H1 (cell line): ENCODE measurements at regions not wholly inside any gene's neighbourhood (a gene's known extent, or its start where the extent isn't known, plus 50 kb on each side); places are given as distances from the start of the nearest gene placed in this dataset.

Source experiments
- CTCF ChIA-PET: fragments of 300-600 bp; sonication (Branson Sonifier 250); formaldehyde crosslinking; loops from one replicate; lab custom pipeline; 2021; ENCODE audit not compliant: partially characterized antibody; lab: Charles Lee
- POLR2A ChIA-PET: fragments of 300-600 bp; sonication (Branson Sonifier 250); formaldehyde crosslinking; loops from one replicate; lab custom pipeline; 2021; ENCODE audit warnings: inconsistent platforms; ENCODE audit not compliant: partially characterized antibody; lab: Charles Lee
- DNase-seq, 2 experiments: peaks; one replicate each; pipeline versions ENCODE4 v3.0.0 to v3.0.0-alpha.2; 2010 to 2022; ENCODE audit warnings: low spot score in 2 of 2, low read depth in 1 of 2, mixed read lengths in 1 of 2
- FAIRE-seq: peaks from 2 replicates; lab custom pipeline; 2011; peaks lifted over from hg19 to GRCh38; lab: Jason Lieb, UNC
- H2AFZ ChIP-seq: 2 replicates; pipeline ENCODE4 v1.8.1; 2012; ENCODE audit warnings: low read length, inconsistent platforms
- H2AK5ac ChIP-seq: 2 replicates; pipeline ENCODE4 v1.6.1; 2013; ENCODE audit warnings: low read depth, low read length
- H2BK120ac ChIP-seq: replicated peaks from 2 replicates; pipeline ENCODE3; 2013; ENCODE audit warnings: low read depth, low read length, inconsistent platforms
- H2BK12ac ChIP-seq: 2 replicates; pipeline ENCODE4 v1.6.1; 2013; ENCODE audit warnings: low read depth, low read length
- H2BK15ac ChIP-seq: 2 replicates; pipeline ENCODE4 v1.6.1; 2013; ENCODE audit warnings: low read length
- H2BK20ac ChIP-seq: 2 replicates; pipeline ENCODE4 v1.6.1; 2013; ENCODE audit warnings: low read length
- H2BK5ac ChIP-seq: 2 replicates; pipeline ENCODE4 v1.6.1; 2013; ENCODE audit warnings: low read depth, low read length
- H3K14ac ChIP-seq: 2 replicates; pipeline ENCODE4 v1.6.1; 2013; ENCODE audit warnings: inconsistent platforms; ENCODE audit not compliant: insufficient read length
- H3K18ac ChIP-seq: 2 replicates; pipeline ENCODE4 v1.6.1; 2013; ENCODE audit warnings: low read length; ENCODE audit errors: extremely low read depth
- H3K23ac ChIP-seq: 2 replicates; pipeline ENCODE4 v1.6.1; 2013; ENCODE audit warnings: inconsistent platforms; ENCODE audit not compliant: insufficient read length
- H3K23me2 ChIP-seq: 2 replicates; pipeline ENCODE4 v1.6.1; 2013; ENCODE audit warnings: low read depth, low read length
- H3K27ac ChIP-seq: 2 replicates; pipeline ENCODE4 v1.6.1; 2011; ENCODE audit warnings: low read depth, low read length, inconsistent platforms
- H3K27me3 ChIP-seq, 4 experiments: replicated peaks in 1 of 4; 1 replicate in 1 of 4; 2 replicates in 3 of 4; pipeline versions ENCODE4 v1.6.1 to v1.8.1; 2011 to 2013; ENCODE audit warnings: low read length in 3 of 4, mild to moderate bottlenecking in 3 of 4, inconsistent platforms in 2 of 4, mixed read lengths in 2 of 4, moderate library complexity in 1 of 4; ENCODE audit not compliant: control insufficient read depth in 3 of 4, insufficient read depth in 3 of 4; ENCODE audit errors: extremely low read depth in 1 of 4
- H3K36me3 ChIP-seq, 4 experiments: 2 replicates each; pipeline versions ENCODE4 v1.6.1 to v1.8.1; 2011 to 2013; ENCODE audit warnings: mild to moderate bottlenecking in 4 of 4, low read length in 3 of 4, moderate library complexity in 2 of 4, control low read depth in 1 of 4, inconsistent platforms in 1 of 4; ENCODE audit not compliant: insufficient read depth in 4 of 4, control insufficient read depth in 2 of 4
- H3K4ac ChIP-seq: replicated peaks from 2 replicates; pipeline ENCODE3; 2013; ENCODE audit warnings: low read length, low read depth, mixed read lengths, inconsistent platforms; ENCODE audit not compliant: insufficient read length
- H3K4me1 ChIP-seq, 4 experiments: replicated peaks in 1 of 4; 1 replicate in 1 of 4; 2 replicates in 3 of 4; pipeline versions ENCODE4 v1.6.1 to v1.8.1; 2011 to 2013; ENCODE audit warnings: low read length in 3 of 4, inconsistent platforms in 2 of 4, mixed read lengths in 1 of 4; ENCODE audit not compliant: insufficient read depth in 4 of 4, control insufficient read depth in 3 of 4
- H3K4me2 ChIP-seq, 2 experiments: 2 replicates each; pipeline versions ENCODE4 v1.6.1 to v1.8.1; 2011 to 2013; ENCODE audit warnings: low read depth in 2 of 2, low read length in 2 of 2, control low read depth in 1 of 2, inconsistent platforms in 1 of 2, mild to moderate bottlenecking in 1 of 2; ENCODE audit not compliant: insufficient read depth in 1 of 2
- H3K4me3 ChIP-seq, 4 experiments: fragments of 200-600, 300-600 bp in 1 of 4; sonication (generic), shearing (Covaris generic), sonication (Bioruptor Twin) in 1 of 4; 2 replicates each; pipeline versions ENCODE4 v1.5.1 to v1.8.1; 2011 to 2016; ENCODE audit warnings: low read length in 4 of 4, low read depth in 3 of 4, control low read depth in 2 of 4, inconsistent platforms in 2 of 4, mild to moderate bottlenecking in 2 of 4, mixed read lengths in 1 of 4, moderate library complexity in 1 of 4; ENCODE audit not compliant: insufficient read depth in 2 of 4; ENCODE audit errors: extremely low read depth in 1 of 4
- H3K56ac ChIP-seq: replicated peaks from 2 replicates; pipeline ENCODE3; 2013; ENCODE audit warnings: low read depth, mild to moderate bottlenecking, mixed read lengths, low read length, inconsistent platforms; ENCODE audit not compliant: insufficient read length
- H3K79me1 ChIP-seq: 2 replicates; pipeline ENCODE4 v1.6.1; 2013; ENCODE audit warnings: low read depth, low read length, control low read depth
- H3K79me2 ChIP-seq, 2 experiments: 2 replicates each; pipeline versions ENCODE4 v1.6.1 to v1.8.1; 2012 to 2013; ENCODE audit warnings: low read length in 2 of 2, mild to moderate bottlenecking in 2 of 2, inconsistent platforms in 1 of 2; ENCODE audit not compliant: insufficient read depth in 2 of 2, control insufficient read depth in 1 of 2
- H3K9ac ChIP-seq, 4 experiments: replicated peaks in 1 of 4; 1 replicate in 1 of 4; 2 replicates in 3 of 4; pipeline versions ENCODE4 v1.6.1 to v1.8.1; 2011 to 2013; ENCODE audit warnings: low read depth in 3 of 4, low read length in 3 of 4, control low read depth in 2 of 4, mild to moderate bottlenecking in 2 of 4, moderate library complexity in 2 of 4, inconsistent platforms in 1 of 4; ENCODE audit errors: extremely low read depth in 1 of 4
- H3K9me3 ChIP-seq, 2 experiments: 2 replicates each; pipeline versions ENCODE4 v1.6.1 to v1.8.1; 2012 to 2013; ENCODE audit warnings: mild to moderate bottlenecking in 2 of 2, moderate library complexity in 2 of 2, control low read depth in 1 of 2, inconsistent platforms in 1 of 2, low read depth in 1 of 2, low read length in 1 of 2, mixed read lengths in 1 of 2; ENCODE audit not compliant: insufficient read depth in 2 of 2
- H4K20me1 ChIP-seq, 2 experiments: replicated peaks in 1 of 2; 2 replicates each; pipeline versions ENCODE3 to v1.8.1; 2011 to 2013; ENCODE audit warnings: inconsistent platforms in 2 of 2, low read length in 2 of 2, mild to moderate bottlenecking in 1 of 2; ENCODE audit not compliant: insufficient read depth in 2 of 2, control insufficient read depth in 1 of 2
- H4K5ac ChIP-seq: 2 replicates; pipeline ENCODE4 v1.6.1; 2013; ENCODE audit warnings: low read length, low read depth, mixed read lengths, inconsistent platforms; ENCODE audit not compliant: insufficient read length
- H4K8ac ChIP-seq: 2 replicates; pipeline ENCODE4 v1.8.0; 2013; ENCODE audit warnings: mild to moderate bottlenecking, moderate library complexity, low read length, inconsistent platforms; ENCODE audit not compliant: insufficient read depth; ENCODE audit errors: extremely low read depth
- H4K91ac ChIP-seq: replicated peaks from 2 replicates; pipeline ENCODE3; 2013; ENCODE audit warnings: low read length, mixed read lengths, inconsistent platforms; ENCODE audit not compliant: insufficient read length
- BCL11A ChIP-seq, 2 experiments: IDR thresholded peaks; one replicate each; pipeline ENCODE4 v1.6.1; 2011; ENCODE audit warnings: low read depth in 2 of 2, low read length in 2 of 2, mild to moderate bottlenecking in 2 of 2
- CBX8 ChIP-seq: fragments of 300-800, 300-1000 bp; sonication (generic); IDR thresholded peaks from 2 replicates; pipeline ENCODE4 v1.7.1; 2016; ENCODE audit warnings: low read depth, low read length, borderline replicate concordance
- CHD1 ChIP-seq: IDR thresholded peaks from 2 replicates; pipeline ENCODE4 v1.6.1; 2012; ENCODE audit warnings: low read depth, low read length, improper control_type of control experiment
- EZH2 ChIP-seq: fragments of 200-600 bp; sonication (generic); IDR thresholded peaks from 2 replicates; pipeline ENCODE4 v1.7.1; 2012; ENCODE audit warnings: low read depth, mild to moderate bottlenecking, moderate library complexity, low read length, inconsistent platforms; ENCODE audit not compliant: severe bottlenecking
- FOSL1 ChIP-seq: IDR thresholded peaks from 2 replicates; pipeline ENCODE4 v1.6.1; 2011; ENCODE audit warnings: mild to moderate bottlenecking, low read depth, low read length, moderate library complexity; ENCODE audit not compliant: insufficient read depth
- MAX ChIP-seq: IDR thresholded peaks from 2 replicates; pipeline ENCODE4 v1.6.1; 2012; ENCODE audit warnings: inconsistent platforms
- NANOG ChIP-seq: IDR thresholded peaks from 2 replicates; pipeline ENCODE4 v1.6.1; 2011; ENCODE audit warnings: low read length, low read depth, mild to moderate bottlenecking, inconsistent platforms; ENCODE audit not compliant: insufficient read depth, poor library complexity, severe bottlenecking
- NRF1 ChIP-seq: IDR thresholded peaks from 2 replicates; pipeline ENCODE4 v1.6.1; 2011; ENCODE audit warnings: mild to moderate bottlenecking, low read depth, low read length, improper control_type of control experiment
- POU5F1 ChIP-seq: IDR thresholded peaks from 2 replicates; pipeline ENCODE4 v1.6.1; 2011; ENCODE audit warnings: low read depth, mild to moderate bottlenecking, low read length, moderate library complexity
- SIRT6 ChIP-seq: IDR thresholded peaks from one replicate; pipeline ENCODE4 v1.7.1; 2012; ENCODE audit warnings: low read length, inconsistent platforms
- SIX5 ChIP-seq: IDR thresholded peaks from 2 replicates; pipeline ENCODE4 v1.6.1; 2011; ENCODE audit warnings: mild to moderate bottlenecking, low read depth, low read length
- SP1 ChIP-seq: IDR thresholded peaks from 2 replicates; pipeline ENCODE4 v1.6.1; 2011; ENCODE audit warnings: low read depth, low read length
- WGBS, 2 experiments: shearing (Covaris generic) in 1 of 2; methylation state at CpG; one replicate each; pipeline versions ENCODE4 v1.1.6 to v1.1.7; 2013 to 2015; ENCODE audit warnings: low lambda C conversion rate in 2 of 2, mixed read lengths in 2 of 2, inconsistent platforms in 1 of 2, low coverage in 1 of 2, missing lambda C conversion rate in 1 of 2; ENCODE audit not compliant: insufficient replicate concordance in 2 of 2, insufficient coverage in 1 of 2, insufficient read length in 1 of 2; ENCODE audit errors: extremely low coverage in 1 of 2, missing lambda C conversion rate in 1 of 2; 5-methylcytosine and 5-hydroxymethylcytosine counted together

DNA sequence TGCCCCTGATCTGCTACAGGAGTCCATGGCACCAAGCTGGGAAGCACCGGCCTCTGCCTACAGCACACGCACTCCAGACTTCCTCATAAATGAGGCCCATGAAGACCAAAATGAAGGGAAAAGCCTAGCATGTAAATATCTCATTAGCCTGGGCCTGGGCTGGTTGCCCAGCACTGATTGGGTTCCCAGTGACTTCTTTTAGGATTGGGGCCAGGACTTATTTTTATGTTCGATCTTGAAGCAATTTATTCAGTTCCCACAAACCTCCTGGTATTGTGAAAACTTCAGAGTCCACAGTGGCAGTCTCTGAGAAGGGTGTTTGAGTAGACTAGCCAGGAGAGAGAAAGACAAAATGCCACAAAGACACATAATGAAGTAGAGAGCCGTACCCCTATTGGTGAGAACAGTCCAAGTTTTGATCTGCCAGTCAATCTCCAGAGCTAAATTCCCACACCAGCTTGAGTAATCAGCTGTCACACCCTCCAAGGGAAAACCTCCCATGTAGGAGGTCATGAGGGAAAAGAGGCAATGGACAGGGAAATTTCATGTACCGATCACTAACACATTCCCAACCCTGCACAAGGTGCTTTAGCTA lies 78.2 kb downstream of the PHLDA1 start:
- Histone ChIP-seq H4K20me1 (no peaks in the 10 kb centered on the region), H3K4me1 (peaks cover 0 to 11% (median 5%) of the 10 kb centered on the region in 4 experiments; a peak in 3 of 7 replicates), H3K14ac (no peak overlapping the region), H3K23ac (no peak overlapping the region), H2BK20ac (peak overlapping the region; percentile 84), H2BK5ac (peak overlapping the region; percentile 15; the same call in 1 of the 2 replicates), H3K9ac (no peak overlapping the region), H3K23me2 (no peaks in the 10 kb centered on the region), H2BK12ac (peak overlapping the region; percentile 78; the same call in 1 of the 2 replicates), H3K36me3 (no peaks in the 10 kb centered on the region), H3K27ac (no peak overlapping the region), H2AFZ (no peak overlapping the region), H4K91ac (no peak overlapping the region), H3K79me2 (no peaks in the 10 kb centered on the region), H3K4me3 (no peak overlapping the region), H3K79me1 (no peaks in the 10 kb centered on the region), H3K56ac (no peak overlapping the region), H4K8ac (no peak overlapping the region), H3K18ac (peak overlapping the region; percentile 4; the same call in 1 of the 2 replicates), H4K5ac (no peak overlapping the region), H3K4ac (no peak overlapping the region), H3K27me3 (no peaks in the 10 kb centered on the region), H2AK5ac (peak overlapping the region; percentile 57; the same call in 1 of the 2 replicates), H2BK15ac (no peak overlapping the region), H2BK120ac (no peak overlapping the region), H3K4me2 (no peak overlapping the region), H3K9me3 (no peaks in the 10 kb centered on the region)
- FAIRE-seq, result no peak
- WGBS, 2 experiments, result 94% methylated on average over 5 of the region's 5 CpGs; no CpG with 5 or more reads in 1 of the 2 experiments
- ChIA-PET CTCF (interaction anchor here (1.6 kb wide), 1 partner anchor 74 kb away, joined by 3 read pairs; no protein-coding TSS in a partner anchor), POLR2A (interaction anchor here (1.0 to 1.4 kb wide), 2 partner anchors 12 to 80 kb away, joined by 3 to 4 read pairs; no protein-coding TSS in a partner anchor)
- no peak for TF ChIP-seq SIX5
- no peak for TF ChIP-seq CHD1
- TF ChIP-seq NANOG, result no peak
- TF ChIP-seq NRF1, result no peak
- no peak for TF ChIP-seq SP1
- TF ChIP-seq BCL11A (IDR thresholded peaks at IDR 0.05; ENCODE audit: low read depth in 2 of 2, low read length in 2 of 2), result no peak
- TF ChIP-seq EZH2, result no peak
- TF ChIP-seq CBX8, result no peak
- TF ChIP-seq POU5F1, result no peak
- no peak for TF ChIP-seq FOSL1
- no peak for TF ChIP-seq SIRT6
- TF ChIP-seq MAX, result no peak
- no peak for DNase-seq
